Aorta (tissue), 5 donors: ENCODE measurements at regions not wholly inside any gene's neighbourhood (a gene's known extent, or its start where the extent isn't known, plus 50 kb on each side); places are given as distances from the start of the nearest gene placed in this dataset.

ENCODE experiments used
- ATAC-seq: fragments of 200-7000 bp; cut with Tn5 transposase; one replicate; pipeline ENCODE4 v1.9.1; 2022; ENCODE audit warnings: moderate library complexity; ENCODE audit not compliant: low FRiP score
- DNase-seq, 2 donors: peaks; one replicate each; pipeline ENCODE4 v3.0.0-alpha.2; 2020
- H3K27ac ChIP-seq, 2 donors: one replicate each; pipeline ENCODE4 v1.5.1; 2013; ENCODE audit warnings: low read length in 2 of 2, mild to moderate bottlenecking in 2 of 2, moderate library complexity in 2 of 2, control low read depth in 1 of 2, inconsistent platforms in 1 of 2, low read depth in 1 of 2
- H3K27me3 ChIP-seq, 2 donors: one replicate each; pipeline ENCODE4 v1.6.1; 2013; ENCODE audit warnings: control low read depth in 1 of 2, low read length in 1 of 2, mild to moderate bottlenecking in 1 of 2, moderate library complexity in 1 of 2; ENCODE audit not compliant: insufficient read depth in 2 of 2, control insufficient read depth in 1 of 2
- H3K36me3 ChIP-seq, 2 donors: one replicate each; pipeline ENCODE4 v1.6.1; 2013; ENCODE audit warnings: control low read depth in 1 of 2, low read length in 1 of 2, mild to moderate bottlenecking in 1 of 2; ENCODE audit not compliant: insufficient read depth in 2 of 2, control insufficient read depth in 1 of 2
- H3K4me1 ChIP-seq, 2 donors: one replicate each; pipeline ENCODE4 v1.6.1; 2013; ENCODE audit warnings: low read length in 2 of 2, control low read depth in 1 of 2, mild to moderate bottlenecking in 1 of 2, moderate library complexity in 1 of 2; ENCODE audit not compliant: insufficient read depth in 2 of 2, control insufficient read depth in 1 of 2
- H3K4me3 ChIP-seq, 2 donors: one replicate each; pipeline ENCODE4 v1.5.1; 2013; ENCODE audit warnings: low read length in 2 of 2, control low read depth in 1 of 2, mild to moderate bottlenecking in 1 of 2
- H3K9me3 ChIP-seq: one replicate; pipeline ENCODE4 v1.6.1; 2013; ENCODE audit warnings: mild to moderate bottlenecking, low read length; ENCODE audit not compliant: control insufficient read depth
- WGBS, 2 donors: extraction: QIAGEN DNeasy Blood & Tissue Kit; methylation state at CpG; one replicate each; pipeline ENCODE4 v1.1.7; 2013; 5-methylcytosine and 5-hydroxymethylcytosine counted together
- intact Hi-C, 2 donors: fragments of 100-400 bp; cut with DNase I; formaldehyde crosslinking; loops; one replicate each; pipeline versions ENCODE4 v1.14.2 to v1.15.0; 2022
- donor health status: healthy with polysubstance abuse.
- donor health status: Bipolar disorder and iron deficiency.
- donor health status: DM: no; HTN: no; CAD: no.
- donor health status: DM: no; HTN: no; CAD: no.
- donor health status: DM: yes; HTN: yes; CAD: no.

GRCh38 chr3:110199588-110199943 lies 862.2 kb upstream of the DPPA4 start:
- ATAC-seq (no peak), DNase-seq (no peak)
- H3K4me3 ChIP-seq = no peak overlapping the region
- H3K27me3 ChIP-seq = no peaks in the 10 kb centered on the region
- H3K4me1 ChIP-seq = no peaks in the 10 kb centered on the region
- WGBS, 2 donors = 98% methylated on average over 2 of the region's 2 CpGs
- H3K27ac ChIP-seq = no peak overlapping the region
- no peaks in the 10 kb centered on the region for H3K36me3 ChIP-seq
- intact Hi-C loops = no loop called here
- H3K9me3 ChIP-seq = no peaks in the 10 kb centered on the region

- WGBS, 2 donors = 63 to 68% methylated on average over 3 of the region's 3 CpGs
- H3K4me1 ChIP-seq = no peaks in the 10 kb centered on the region
- DNase-seq = no peak
- intact Hi-C loops = no loop called here
- H3K27ac ChIP-seq = no peak overlapping the region
- no peaks in the 10 kb centered on the region for H3K36me3 ChIP-seq
- no peaks in the 10 kb centered on the region for H3K9me3 ChIP-seq
- no peak for ATAC-seq
- H3K27me3 ChIP-seq = no peaks in the 10 kb centered on the region
- no peak overlapping the region for H3K4me3 ChIP-seq
These were observed 861.4 kb upstream of the NECTIN3 start for GRCh38 chr3:110210086-110210660.

- intact Hi-C loops = no loop called here
- WGBS, 2 donors = 96 to 97% methylated on average over 1 of the region's 1 CpG
These were observed 845.0 kb upstream of the NECTIN3 start for GRCh38 chr3:110226645-110227044.

GRCh38 chr3:110227991-110228390 lies 843.6 kb upstream of the NECTIN3 start:
- no peak for DNase-seq

More at GRCh38 chr3:110226645-110227044, 845.0 kb upstream of the NECTIN3 start:
- Histone ChIP-seq H3K36me3 (no peaks in the 10 kb centered on the region), H3K4me1 (no peaks in the 10 kb centered on the region), H3K27me3 (no peaks in the 10 kb centered on the region), H3K4me3 (no peak overlapping the region), H3K9me3 (no peaks in the 10 kb centered on the region), H3K27ac (no peak overlapping the region)
- ATAC-seq (no peak), DNase-seq (no peak)

GRCh38 chr3:110234831-110235230 lies 836.8 kb upstream of the NECTIN3 start:
- 91 to 92% methylated on average over 4 of the region's 4 CpGs for WGBS, 2 donors
- no peak for ATAC-seq
- no peak for DNase-seq
- Histone ChIP-seq H3K36me3 (no peaks in the 10 kb centered on the region), H3K4me3 (no peak overlapping the region), H3K27ac (no peak overlapping the region), H3K4me1 (no peaks in the 10 kb centered on the region), H3K27me3 (no peaks in the 10 kb centered on the region), H3K9me3 (no peaks in the 10 kb centered on the region)
- intact Hi-C loops = no loop called here

More at GRCh38 chr3:110227991-110228390, 843.6 kb upstream of the NECTIN3 start:
- ATAC-seq = no peak
- no peaks in the 10 kb centered on the region for H3K36me3 ChIP-seq
- intact Hi-C loops = no loop called here
- no peak overlapping the region for H3K27ac ChIP-seq
- no peaks in the 10 kb centered on the region for H3K9me3 ChIP-seq
- no peaks in the 10 kb centered on the region for H3K4me1 ChIP-seq
- no peak overlapping the region for H3K4me3 ChIP-seq
- no peaks in the 10 kb centered on the region for H3K27me3 ChIP-seq
- 31 to 34% methylated on average over 4 of the region's 4 CpGs for WGBS, 2 donors

- Histone ChIP-seq H3K9me3 (no peaks in the 10 kb centered on the region), H3K4me3 (no peak overlapping the region), H3K36me3 (no peaks in the 10 kb centered on the region), H3K27me3 (no peaks in the 10 kb centered on the region), H3K4me1 (no peaks in the 10 kb centered on the region), H3K27ac (no peak overlapping the region)
- ATAC-seq (no peak), DNase-seq (no peak)
- intact Hi-C loops = no loop called here
- 74% methylated on average over 3 of the region's 3 CpGs for WGBS, 2 donors
These were observed 834.5 kb upstream of the NECTIN3 start for GRCh38 chr3:110236976-110237610.

- WGBS, 2 donors = 60 to 65% methylated on average over 4 of the region's 4 CpGs
- intact Hi-C loops = no loop called here
- no peak for ATAC-seq
These were observed 828.5 kb upstream of the NECTIN3 start for GRCh38 chr3:110243081-110243480.

GRCh38 chr3:110246796-110247376 lies 824.7 kb upstream of the NECTIN3 start:
- ATAC-seq (no peak), DNase-seq (no peak)
- no peak overlapping the region for H3K4me3 ChIP-seq
- H3K9me3 ChIP-seq = no peaks in the 10 kb centered on the region
- H3K27ac ChIP-seq = no peak overlapping the region
- WGBS, 2 donors = 47% methylated on average over 2 of the region's 2 CpGs
- H3K27me3 ChIP-seq = no peaks in the 10 kb centered on the region
- no peaks in the 10 kb centered on the region for H3K4me1 ChIP-seq
- intact Hi-C loops = no loop called here
- H3K36me3 ChIP-seq = no peaks in the 10 kb centered on the region

More at GRCh38 chr3:110243081-110243480, 828.5 kb upstream of the NECTIN3 start:
- no peak for DNase-seq
- H3K36me3 ChIP-seq = no peaks in the 10 kb centered on the region
- H3K4me1 ChIP-seq = no peaks in the 10 kb centered on the region
- no peaks in the 10 kb centered on the region for H3K9me3 ChIP-seq
- no peak overlapping the region for H3K27ac ChIP-seq
- H3K4me3 ChIP-seq = no peak overlapping the region
- H3K27me3 ChIP-seq = no peaks in the 10 kb centered on the region

GRCh38 chr3:110248666-110249065 lies 823.0 kb upstream of the NECTIN3 start:
- WGBS, 2 donors = 84 to 91% methylated on average over 1 of the region's 1 CpG
- Histone ChIP-seq H3K36me3 (no peaks in the 10 kb centered on the region), H3K27ac (no peak overlapping the region), H3K9me3 (no peaks in the 10 kb centered on the region), H3K4me1 (no peaks in the 10 kb centered on the region), H3K27me3 (no peaks in the 10 kb centered on the region), H3K4me3 (no peak overlapping the region)
- no peak for ATAC-seq
- intact Hi-C loops = no loop called here
- DNase-seq = no peak
